HFFc6 (cell line): ENCODE measurements at regions not wholly inside any gene's neighbourhood (a gene's known extent, or its start where the extent isn't known, plus 50 kb on each side); places are given as distances from the start of the nearest gene placed in this dataset.

ENCODE experiments used
- DNase-seq: peaks from one replicate; pipeline ENCODE4 v3.0.0-alpha.2; 2018
- H3K27ac Mint-ChIP-seq: 2 replicates; pipeline ENCODE4 v1.8.0; 2020; ENCODE audit warnings: mild to moderate bottlenecking, mixed read lengths
- H3K27me3 Mint-ChIP-seq: 2 replicates; pipeline ENCODE4 v1.8.0; 2021; ENCODE audit warnings: mild to moderate bottlenecking, moderate library complexity, mixed read lengths; ENCODE audit not compliant: insufficient read depth
- H3K36me3 Mint-ChIP-seq: 2 replicates; pipeline ENCODE4 v1.8.0; 2021; ENCODE audit warnings: low read depth, mixed read lengths
- H3K4me1 Mint-ChIP-seq: 2 replicates; pipeline ENCODE4 v1.8.0; 2020; ENCODE audit warnings: low read depth, mixed read lengths
- H3K4me3 Mint-ChIP-seq: 2 replicates; pipeline ENCODE4 v1.8.0; 2020; ENCODE audit warnings: mild to moderate bottlenecking, moderate library complexity, mixed read lengths
- H3K9me3 Mint-ChIP-seq: 2 replicates; pipeline ENCODE4 v1.8.0; 2020; ENCODE audit warnings: mild to moderate bottlenecking, mixed read lengths
- TF ChIP-seq, protein P1 (sequence below): fragments of 200-600 bp; sonication (generic); IDR thresholded peaks from 2 replicates; pipeline ENCODE4 v1.5.0; 2021; ENCODE audit warnings: antibody characterized with exemption, mild to moderate bottlenecking

DNA sequence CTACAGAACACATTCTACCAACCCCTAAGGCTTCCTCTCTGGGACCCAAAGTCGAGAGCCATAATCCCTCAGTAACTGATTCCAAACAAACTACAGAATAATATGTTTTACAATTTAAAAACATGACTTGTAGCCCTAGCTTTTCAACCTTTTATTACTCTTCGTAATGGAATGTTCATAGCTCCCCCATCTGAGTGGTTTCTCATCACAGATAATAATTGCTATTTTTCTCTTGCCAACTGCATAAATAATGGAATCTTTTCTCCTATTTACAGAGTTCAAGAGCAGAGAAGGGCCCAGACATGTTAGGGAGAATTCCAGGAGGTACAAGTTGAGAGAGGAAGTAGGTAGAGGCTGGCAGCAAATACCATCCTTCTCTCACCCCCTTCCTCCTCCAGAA is 59.9 kb upstream of the CERS6 start:
- Mint-ChIP-seq H3K27ac (no peak overlapping the region), H3K9me3 (no peaks in the 10 kb centered on the region), H3K4me1 (peaks cover 6% of the 10 kb centered on the region; the same call in 1 of the 2 replicates), H3K36me3 (no peaks in the 10 kb centered on the region), H3K27me3 (no peaks in the 10 kb centered on the region; the same call in 1 of the 2 replicates), H3K4me3 (no peak overlapping the region)
- peak; percentile 14 for DNase-seq
- TF ChIP-seq, protein P1, sequence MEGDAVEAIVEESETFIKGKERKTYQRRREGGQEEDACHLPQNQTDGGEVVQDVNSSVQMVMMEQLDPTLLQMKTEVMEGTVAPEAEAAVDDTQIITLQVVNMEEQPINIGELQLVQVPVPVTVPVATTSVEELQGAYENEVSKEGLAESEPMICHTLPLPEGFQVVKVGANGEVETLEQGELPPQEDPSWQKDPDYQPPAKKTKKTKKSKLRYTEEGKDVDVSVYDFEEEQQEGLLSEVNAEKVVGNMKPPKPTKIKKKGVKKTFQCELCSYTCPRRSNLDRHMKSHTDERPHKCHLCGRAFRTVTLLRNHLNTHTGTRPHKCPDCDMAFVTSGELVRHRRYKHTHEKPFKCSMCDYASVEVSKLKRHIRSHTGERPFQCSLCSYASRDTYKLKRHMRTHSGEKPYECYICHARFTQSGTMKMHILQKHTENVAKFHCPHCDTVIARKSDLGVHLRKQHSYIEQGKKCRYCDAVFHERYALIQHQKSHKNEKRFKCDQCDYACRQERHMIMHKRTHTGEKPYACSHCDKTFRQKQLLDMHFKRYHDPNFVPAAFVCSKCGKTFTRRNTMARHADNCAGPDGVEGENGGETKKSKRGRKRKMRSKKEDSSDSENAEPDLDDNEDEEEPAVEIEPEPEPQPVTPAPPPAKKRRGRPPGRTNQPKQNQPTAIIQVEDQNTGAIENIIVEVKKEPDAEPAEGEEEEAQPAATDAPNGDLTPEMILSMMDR: no peak

DNA sequence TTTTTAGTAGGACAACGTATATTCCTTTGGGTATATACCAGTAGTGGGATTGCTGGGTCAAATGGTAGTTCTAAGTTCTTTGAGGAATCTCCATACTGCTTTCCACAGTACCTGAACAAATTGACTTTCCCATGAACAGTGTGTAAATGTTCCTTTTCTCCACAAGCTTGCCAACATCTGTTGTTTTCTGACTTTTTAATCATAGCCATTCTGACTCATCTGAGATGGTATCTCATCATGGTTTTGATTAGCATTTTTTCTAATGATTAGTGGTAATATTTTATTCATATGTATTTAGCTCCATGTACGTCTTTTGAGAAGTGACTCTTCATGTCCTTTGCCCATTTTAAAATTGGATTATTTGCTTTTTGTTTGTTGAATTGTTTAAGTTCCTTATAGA is 58.4 kb upstream of the CERS6 start:
- Mint-ChIP-seq H3K36me3 (no peaks in the 10 kb centered on the region), H3K27me3 (peaks cover 4% of the 10 kb centered on the region)
- no peak for DNase-seq

DNA sequence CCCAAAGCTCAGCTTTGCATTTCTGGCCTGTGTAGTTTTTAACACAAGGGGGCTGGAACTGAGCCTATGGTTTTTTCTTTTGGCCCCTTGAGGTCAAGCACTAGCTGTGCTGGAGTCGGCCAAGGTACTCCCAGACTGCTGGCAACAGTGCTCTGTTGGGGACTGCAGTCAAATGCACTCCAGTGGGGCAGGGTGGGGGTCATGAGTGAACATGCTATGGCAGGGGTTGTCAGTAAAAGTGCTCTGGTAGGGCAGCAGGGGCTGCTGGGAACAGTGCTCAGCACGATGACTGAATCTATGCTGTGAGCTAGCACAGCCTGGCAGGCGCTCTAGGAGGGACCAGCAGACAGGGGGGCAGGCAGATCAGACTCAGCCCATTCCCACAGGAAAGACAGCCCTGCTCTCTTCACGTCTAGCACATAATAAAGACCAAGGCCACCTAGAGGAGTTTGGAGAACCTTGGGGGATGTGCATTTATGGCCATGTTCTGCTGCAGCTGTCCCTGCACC is 55.0 kb upstream of the CERS6 start:
- Mint-ChIP-seq H3K4me3 (no peak overlapping the region), H3K27ac (no peak overlapping the region), H3K36me3 (no peaks in the 10 kb centered on the region), H3K9me3 (no peaks in the 10 kb centered on the region), H3K4me1 (peaks cover 4% of the 10 kb centered on the region; the same call in 1 of the 2 replicates), H3K27me3 (peaks cover 4% of the 10 kb centered on the region)
- DNase-seq: no peak
- TF ChIP-seq, protein P1: no peak

More for the DNA sequence above, 58.4 kb upstream of the CERS6 start:
- Mint-ChIP-seq H3K9me3 (no peaks in the 10 kb centered on the region), H3K4me1 (peaks cover 6% of the 10 kb centered on the region; the same call in 1 of the 2 replicates), H3K4me3 (no peak overlapping the region), H3K27ac (no peak overlapping the region)
- TF ChIP-seq, protein P1: no peak

DNA sequence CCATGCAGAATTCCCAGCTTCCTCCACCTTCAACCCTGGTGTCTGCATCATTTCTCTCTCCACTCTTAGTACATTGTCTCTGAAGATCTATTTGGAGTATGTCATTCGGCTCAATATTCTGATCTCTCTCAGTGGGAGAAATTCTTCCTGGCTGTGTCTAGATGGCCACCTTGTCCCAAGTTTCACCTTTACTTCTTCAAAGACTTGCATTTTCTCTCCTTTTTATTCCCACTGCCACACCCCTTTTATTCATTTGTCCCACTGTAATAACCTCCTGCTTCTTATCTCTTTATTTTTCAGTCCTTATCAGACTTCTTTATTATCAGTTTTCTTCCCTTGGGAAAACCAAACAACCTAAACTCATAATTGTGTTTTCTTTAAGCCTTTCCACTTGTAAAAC is 54.3 kb upstream of the CERS6 start:
- TF ChIP-seq, protein P1: no peak
- no peaks in the 10 kb centered on the region for H3K9me3 Mint-ChIP-seq
- no peak overlapping the region for H3K27ac Mint-ChIP-seq
- peaks cover 4% of the 10 kb centered on the region for H3K27me3 Mint-ChIP-seq
- no peak overlapping the region for H3K4me3 Mint-ChIP-seq
- no peak for DNase-seq
- no peaks in the 10 kb centered on the region; the same call in 1 of the 2 replicates for H3K4me1 Mint-ChIP-seq
- no peaks in the 10 kb centered on the region for H3K36me3 Mint-ChIP-seq

DNA sequence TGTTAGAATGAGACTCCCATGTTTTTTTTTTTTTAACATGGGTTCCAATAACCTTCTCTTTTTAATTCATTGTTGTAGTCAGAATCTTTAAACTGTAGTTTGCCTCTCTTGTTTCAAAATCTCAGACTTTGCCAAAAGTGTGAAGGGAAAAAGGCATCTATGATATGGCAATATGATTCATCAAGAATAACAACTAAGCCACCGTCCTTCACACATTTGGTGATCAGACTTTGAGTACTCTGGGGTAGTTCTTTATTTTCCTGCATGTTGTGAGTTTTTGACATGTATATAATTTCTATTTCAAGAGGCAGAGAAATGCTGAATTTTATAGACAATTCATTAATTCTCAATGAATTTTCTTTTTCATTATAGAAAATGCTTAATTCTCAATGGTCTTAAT is 53.5 kb upstream of the CERS6 start:
- peaks cover 3% of the 10 kb centered on the region; the same call in 1 of the 2 replicates for H3K9me3 Mint-ChIP-seq
- H3K27ac Mint-ChIP-seq: no peak overlapping the region
- TF ChIP-seq, protein P1: no peak
- no peaks in the 10 kb centered on the region; the same call in 1 of the 2 replicates for H3K4me1 Mint-ChIP-seq
- H3K36me3 Mint-ChIP-seq: no peaks in the 10 kb centered on the region
- DNase-seq: no peak
- no peak overlapping the region for H3K4me3 Mint-ChIP-seq
- peaks cover 4% of the 10 kb centered on the region for H3K27me3 Mint-ChIP-seq
